H9 (cell line): ENCODE measurements at regions not wholly inside any gene's neighbourhood (a gene's known extent, or its start where the extent isn't known, plus 50 kb on each side); places are given as distances from the start of the nearest gene placed in this dataset.
"Not testable (repeated sequence)": the region's sequence is repeated elsewhere in the genome, so short reads cannot be mapped to it uniquely, and the experiment has no call there.

Experiments
- DNase-seq: peaks from one replicate; pipeline ENCODE4 v3.0.0-alpha.2; 2017
- H2AFZ ChIP-seq: one replicate; pipeline ENCODE4 v1.6.1; 2013; ENCODE audit warnings: mild to moderate bottlenecking, low read length, control low read depth, moderate library complexity
- H2AK5ac ChIP-seq: 2 replicates; pipeline ENCODE4 v1.6.1; 2013; ENCODE audit warnings: low read length, control low read depth, mixed read lengths; ENCODE audit not compliant: insufficient read length
- H2BK120ac ChIP-seq: one replicate; pipeline ENCODE4 v1.6.1; 2013; ENCODE audit warnings: low read depth, mild to moderate bottlenecking, low read length, control low read depth, inconsistent platforms; ENCODE audit not compliant: poor library complexity, severe bottlenecking
- H2BK12ac ChIP-seq: 2 replicates; pipeline ENCODE4 v1.6.1; 2013; ENCODE audit warnings: low read length, control low read depth, mixed read lengths, low read depth; ENCODE audit not compliant: insufficient read length
- H2BK15ac ChIP-seq: 2 replicates; pipeline ENCODE4 v1.6.1; 2013; ENCODE audit warnings: low read depth, low read length, control low read depth
- H2BK20ac ChIP-seq: one replicate; pipeline ENCODE4 v1.6.1; 2013; ENCODE audit warnings: low read depth, mild to moderate bottlenecking, low read length, control low read depth, inconsistent platforms; ENCODE audit not compliant: poor library complexity, severe bottlenecking
- H2BK5ac ChIP-seq: 2 replicates; pipeline ENCODE4 v1.6.1; 2013; ENCODE audit warnings: low read length, control low read depth, mixed read lengths; ENCODE audit not compliant: insufficient read length
- H3K14ac ChIP-seq: 2 replicates; pipeline ENCODE4 v1.6.1; 2013; ENCODE audit warnings: low read length, control low read depth; ENCODE audit not compliant: insufficient read depth
- H3K18ac ChIP-seq: 2 replicates; pipeline ENCODE4 v1.6.1; 2013; ENCODE audit warnings: low read depth, mild to moderate bottlenecking, mixed read lengths, low read length, control low read depth; ENCODE audit not compliant: insufficient read length
- H3K23ac ChIP-seq: 2 replicates; pipeline ENCODE4 v1.6.1; 2013; ENCODE audit warnings: low read length, control low read depth, mixed read lengths, low read depth; ENCODE audit not compliant: insufficient read length
- H3K23me2 ChIP-seq: 2 replicates; pipeline ENCODE4 v1.6.1; 2013; ENCODE audit warnings: low read depth, mild to moderate bottlenecking, mixed read lengths, low read length, control low read depth; ENCODE audit not compliant: insufficient read length, poor library complexity, severe bottlenecking
- H3K27ac ChIP-seq: 2 replicates; pipeline ENCODE4 v1.5.1; 2013; ENCODE audit warnings: low read length, control low read depth, mixed read lengths, low read depth; ENCODE audit not compliant: insufficient read length
- H3K27me3 ChIP-seq: 2 replicates; pipeline ENCODE4 v1.6.1; 2013; ENCODE audit warnings: low read length, control low read depth, inconsistent platforms; ENCODE audit not compliant: insufficient read depth
- H3K4ac ChIP-seq: 2 replicates; pipeline ENCODE4 v1.6.1; 2013; ENCODE audit warnings: low read depth, mild to moderate bottlenecking, control low read depth, inconsistent platforms, low read length, moderate library complexity
- H3K4me1 ChIP-seq: 2 replicates; pipeline ENCODE4 v1.6.1; 2013; ENCODE audit warnings: low read length, control low read depth, inconsistent platforms; ENCODE audit not compliant: insufficient read depth
- H3K4me2 ChIP-seq: 2 replicates; pipeline ENCODE4 v1.6.1; 2013; ENCODE audit warnings: low read length, control low read depth, mixed read lengths; ENCODE audit not compliant: insufficient read length, insufficient read depth
- H3K56ac ChIP-seq: 2 replicates; pipeline ENCODE4 v1.6.1; 2013; ENCODE audit warnings: low read depth, mild to moderate bottlenecking, mixed read lengths, low read length, control low read depth; ENCODE audit not compliant: insufficient read length
- H3K79me1 ChIP-seq: 2 replicates; pipeline ENCODE4 v1.6.1; 2013; ENCODE audit warnings: low read depth, mild to moderate bottlenecking, moderate library complexity, low read length, control low read depth, inconsistent platforms; ENCODE audit not compliant: insufficient read depth, poor library complexity, severe bottlenecking
- H3K79me2 ChIP-seq: 2 replicates; pipeline ENCODE4 v1.6.1; 2013; ENCODE audit warnings: low read length, control low read depth, inconsistent platforms; ENCODE audit not compliant: insufficient read depth
- H3K9ac ChIP-seq: 2 replicates; pipeline ENCODE4 v1.6.1; 2013; ENCODE audit warnings: low read length, control low read depth, mixed read lengths; ENCODE audit not compliant: insufficient read length; ENCODE audit errors: extremely low read depth
- H3K9me3 ChIP-seq: one replicate; pipeline ENCODE4 v1.6.1; 2013; ENCODE audit warnings: low read depth, low read length, inconsistent platforms; ENCODE audit not compliant: control insufficient read depth
- H3T11ph ChIP-seq: one replicate; pipeline ENCODE4 v1.6.1; 2013; ENCODE audit warnings: mild to moderate bottlenecking, low read length, control low read depth, inconsistent platforms
- H4K20me1 ChIP-seq: one replicate; pipeline ENCODE4 v1.6.1; 2013; ENCODE audit not compliant: control insufficient read depth, insufficient read length, insufficient read depth
- H4K5ac ChIP-seq: 2 replicates; pipeline ENCODE4 v1.6.1; 2013; ENCODE audit warnings: low read depth, mild to moderate bottlenecking, mixed read lengths, low read length, control low read depth; ENCODE audit not compliant: insufficient read length
- H4K8ac ChIP-seq: replicated peaks from 2 replicates; pipeline ENCODE4 v1.6.1; 2013; ENCODE audit warnings: low read length, control low read depth, mixed read lengths, low read depth; ENCODE audit not compliant: insufficient read length
- H4K91ac ChIP-seq: 2 replicates; pipeline ENCODE4 v1.6.1; 2013; ENCODE audit warnings: low read depth, mild to moderate bottlenecking, moderate library complexity, mixed read lengths, low read length, control low read depth; ENCODE audit not compliant: insufficient read length
- H3K27ac Mint-ChIP-seq, 3 experiments: 2 replicates in 2 of 3; 3 replicates in 1 of 3; pipeline ENCODE4 v1.8.0; 2020 to 2021; ENCODE audit warnings: mixed read lengths in 3 of 3, mild to moderate bottlenecking in 1 of 3, moderate library complexity in 1 of 3
- H3K27me3 Mint-ChIP-seq: 2 replicates; pipeline ENCODE4 v1.8.0; 2021; ENCODE audit warnings: low read depth, mild to moderate bottlenecking, moderate library complexity, mixed read lengths
- H3K36me3 Mint-ChIP-seq, 3 experiments: 2 replicates in 2 of 3; 3 replicates in 1 of 3; pipeline ENCODE4 v1.8.0; 2020 to 2021; ENCODE audit warnings: low read depth in 3 of 3, mixed read lengths in 3 of 3; ENCODE audit not compliant: insufficient read depth in 1 of 3
- H3K4me1 Mint-ChIP-seq, 2 experiments: 2 replicates each; pipeline ENCODE4 v1.8.0; 2020; ENCODE audit warnings: mixed read lengths in 2 of 2
- H3K4me3 Mint-ChIP-seq, 2 experiments: 2 replicates in 1 of 2; 3 replicates in 1 of 2; pipeline ENCODE4 v1.8.0; 2020 to 2021; ENCODE audit warnings: mild to moderate bottlenecking in 2 of 2, mixed read lengths in 2 of 2, moderate library complexity in 1 of 2
- H3K9me3 Mint-ChIP-seq, 2 experiments: 2 replicates in 1 of 2; 3 replicates in 1 of 2; pipeline ENCODE4 v1.8.0; 2020; ENCODE audit warnings: mild to moderate bottlenecking in 2 of 2, mixed read lengths in 2 of 2, moderate library complexity in 1 of 2
- CTCF ChIP-seq: fragments of 200-600 bp; sonication (generic); conservative IDR thresholded peaks from 3 replicates; pipeline ENCODE4 v1.8.0; 2021; ENCODE audit warnings: antibody characterized with exemption, mild to moderate bottlenecking
- WGBS: extraction: QIAGEN DNeasy Blood & Tissue Kit; methylation state at CpG from one replicate; pipeline ENCODE4 v1.1.7; 2013; ENCODE audit warnings: missing lambda C conversion rate, low lambda C conversion rate, mixed read lengths; ENCODE audit not compliant: insufficient read length; ENCODE audit errors: extremely low coverage; 5-methylcytosine and 5-hydroxymethylcytosine counted together

- Histone ChIP-seq H3K79me2 (no peaks in the 10 kb centered on the region), H2BK12ac (no peak overlapping the region), H3K4me2 (no peak overlapping the region), H3K4me1 (no peaks in the 10 kb centered on the region; the same call in 1 of the 2 replicates), H2BK15ac (no peak overlapping the region), H2AK5ac (no peak overlapping the region), H4K20me1 (no peaks in the 10 kb centered on the region), H3K79me1 (no peaks in the 10 kb centered on the region), H3K9me3 (no peaks in the 10 kb centered on the region), H3K23me2 (no peaks in the 10 kb centered on the region), H3K18ac (no peak overlapping the region), H2AFZ (no peak overlapping the region), H3T11ph (no peak overlapping the region), H3K27me3 (no peaks in the 10 kb centered on the region), H4K91ac (no peak overlapping the region), H2BK120ac (no peak overlapping the region), H2BK5ac (no peak overlapping the region), H3K4ac (no peak overlapping the region), H2BK20ac (no peak overlapping the region), H3K23ac (no peak overlapping the region), H3K9ac (no peak overlapping the region), H3K27ac (no peak overlapping the region), H4K8ac (no peak overlapping the region), H3K56ac (no peak overlapping the region), H3K14ac (no peak overlapping the region), H4K5ac (no peak overlapping the region)
- WGBS, result no CpG with 5 or more reads among the region's 4 CpGs
- DNase-seq, result no peak
- Mint-ChIP-seq H3K36me3 (peaks cover 0 to 23% (median 9%) of the 10 kb centered on the region in 3 experiments; a peak in 5 of 7 replicates), H3K9me3 (peaks cover 0 to 25% of the 10 kb centered on the region in 2 experiments; a peak in 3 of 5 replicates), H3K27ac (no peak overlapping the region), H3K4me1 (peaks cover 22 to 26% of the 10 kb centered on the region in 2 experiments), H3K27me3 (no peaks in the 10 kb centered on the region), H3K4me3 (no peak overlapping the region)
- TF ChIP-seq CTCF, result no peak
These were observed 2286.1 kb upstream of the AGA start for GRCh38 chr4:179728305-179728704.

- H3K27me3 Mint-ChIP-seq, H3K79me2 ChIP-seq, H3K4me3 Mint-ChIP-seq, H2BK12ac ChIP-seq, H2BK15ac ChIP-seq, H2AFZ ChIP-seq, H3K79me1 ChIP-seq, H3K23ac ChIP-seq, H4K20me1 ChIP-seq, H3K9ac ChIP-seq, H3K9me3 Mint-ChIP-seq, H2BK20ac ChIP-seq, H3K27ac ChIP-seq, H3K4me2 ChIP-seq, H4K8ac ChIP-seq, H3K9me3 ChIP-seq, DNase-seq, H2BK120ac ChIP-seq, H3K23me2 ChIP-seq, H3K36me3 Mint-ChIP-seq, H3K4ac ChIP-seq, H3K56ac ChIP-seq, H3K4me1 ChIP-seq, H2BK5ac ChIP-seq, H3T11ph ChIP-seq, H3K14ac ChIP-seq, H3K27me3 ChIP-seq, H3K27ac Mint-ChIP-seq, H2AK5ac ChIP-seq, H4K5ac ChIP-seq, H4K91ac ChIP-seq, H3K18ac ChIP-seq: not testable (repeated sequence)
- WGBS, result no CpG with 5 or more reads among the region's 6 CpGs
- H3K4me1 Mint-ChIP-seq, result peaks cover 11 to 14% of the 10 kb centered on the region in 2 experiments
These were observed 2294.6 kb upstream of the AGA start for GRCh38 chr4:179736820-179737219.
